IMR-90 (cell line): ENCODE measurements at regions not wholly inside any gene's neighbourhood (a gene's known extent, or its start where the extent isn't known, plus 50 kb on each side); places are given as distances from the start of the nearest gene placed in this dataset.

Source experiments
- ATAC-seq: fragments of 200-7000 bp; cut with Tn5 transposase; 2 replicates; pipeline ENCODE4 v1.9.1; 2020; ENCODE audit warnings: low read depth, mild to moderate bottlenecking, moderate library complexity
- BruUV-seq: library from RNA; stranded (reverse); fragments of 400-500 nt; replicated peaks from 2 replicates; lab custom pipeline; 2021; lab: Mats Ljungman, UMichigan
- CTCF ChIA-PET: fragments of 300-600 bp; formaldehyde crosslinking; extraction: SDS; loops from one replicate; lab custom pipeline; 2021; ENCODE audit warnings: antibody characterized with exemption; lab: Yijun Ruan, JAX
- POLR2A ChIA-PET: fragments of 300-600 bp; sonication (Branson Sonifier 250); formaldehyde crosslinking; loops from one replicate; lab custom pipeline; 2022; ENCODE audit warnings: antibody characterized with exemption; ENCODE audit not compliant: unreplicated experiment; lab: Charles Lee
- DNase-seq: peaks from one replicate; pipeline ENCODE4 v3.0.0; 2013
- H2AFZ ChIP-seq: replicated peaks from 2 replicates; pipeline ENCODE3; 2013; ENCODE audit warnings: low read length, mild to moderate bottlenecking; ENCODE audit not compliant: poor library complexity
- H2AK5ac ChIP-seq: 2 replicates; pipeline ENCODE4 v1.6.1; 2013; ENCODE audit warnings: low read depth, low read length, inconsistent platforms
- H2AK9ac ChIP-seq: replicated peaks from 2 replicates; pipeline ENCODE3; 2013; ENCODE audit warnings: mild to moderate bottlenecking, low read depth, low read length, moderate library complexity; ENCODE audit not compliant: poor library complexity
- H2BK120ac ChIP-seq: 2 replicates; pipeline ENCODE4 v1.6.1; 2013; ENCODE audit warnings: low read depth, low read length, inconsistent platforms
- H2BK15ac ChIP-seq: 3 replicates; pipeline ENCODE4 v1.6.1; 2013; ENCODE audit warnings: low read depth, low read length, inconsistent platforms
- H2BK20ac ChIP-seq: 2 replicates; pipeline ENCODE4 v1.6.1; 2013; ENCODE audit warnings: low read depth, mild to moderate bottlenecking, inconsistent platforms, low read length, moderate library complexity
- H2BK5ac ChIP-seq: 2 replicates; pipeline ENCODE4 v1.6.1; 2013; ENCODE audit warnings: mild to moderate bottlenecking, low read depth, low read length, inconsistent platforms; ENCODE audit not compliant: poor library complexity, severe bottlenecking
- H3K14ac ChIP-seq: replicated peaks from 2 replicates; pipeline ENCODE4 v1.6.1; 2013; ENCODE audit warnings: low read depth, low read length, inconsistent platforms
- H3K18ac ChIP-seq: 2 replicates; pipeline ENCODE4 v1.6.1; 2013; ENCODE audit warnings: low read depth, low read length, control low read depth
- H3K23ac ChIP-seq: 2 replicates; pipeline ENCODE4 v1.6.1; 2013; ENCODE audit warnings: low read depth, low read length, inconsistent platforms
- H3K27ac ChIP-seq: 2 replicates; pipeline ENCODE4 v1.5.1; 2013; ENCODE audit warnings: mild to moderate bottlenecking, control low read depth, low read length; ENCODE audit not compliant: insufficient read depth
- H3K27me3 ChIP-seq: 2 replicates; pipeline ENCODE4 v1.6.1; 2013; ENCODE audit warnings: low read length; ENCODE audit not compliant: control insufficient read depth, insufficient read depth
- H3K36me3 ChIP-seq: 2 replicates; pipeline ENCODE4 v1.6.1; 2013; ENCODE audit warnings: low read length, mixed read lengths; ENCODE audit not compliant: control insufficient read depth, insufficient read depth
- H3K4ac ChIP-seq: 2 replicates; pipeline ENCODE4 v1.6.1; 2013; ENCODE audit warnings: low read depth, low read length, inconsistent platforms
- H3K4me1 ChIP-seq: 2 replicates; pipeline ENCODE4 v1.6.1; 2013; ENCODE audit warnings: low read length, mixed read lengths; ENCODE audit not compliant: control insufficient read depth, insufficient read depth
- H3K4me2 ChIP-seq: 2 replicates; pipeline ENCODE4 v1.6.1; 2013; ENCODE audit warnings: low read depth, mild to moderate bottlenecking, control low read depth, low read length, moderate library complexity
- H3K4me3 ChIP-seq: 2 replicates; pipeline ENCODE4 v1.5.1; 2013; ENCODE audit warnings: low read depth, mild to moderate bottlenecking, control low read depth, low read length, moderate library complexity; ENCODE audit not compliant: insufficient read depth
- H3K56ac ChIP-seq: 2 replicates; pipeline ENCODE4 v1.6.1; 2013; ENCODE audit warnings: low read length, inconsistent platforms; ENCODE audit not compliant: insufficient read depth; ENCODE audit errors: extremely low read depth
- H3K79me1 ChIP-seq, 2 experiments: 2 replicates each; pipeline ENCODE4 v1.6.1; 2013; ENCODE audit warnings: low read length in 2 of 2, inconsistent platforms in 1 of 2, low read depth in 1 of 2
- H3K9ac ChIP-seq: 2 replicates; pipeline ENCODE4 v1.6.1; 2013; ENCODE audit warnings: low read depth, low read length, control low read depth
- H3K9me1 ChIP-seq: 2 replicates; pipeline ENCODE4 v1.6.1; 2013; ENCODE audit warnings: low read length, inconsistent platforms; ENCODE audit not compliant: insufficient read depth
- H3K9me3 ChIP-seq: 2 replicates; pipeline ENCODE4 v1.6.1; 2013; ENCODE audit warnings: low read length; ENCODE audit not compliant: control insufficient read depth, insufficient read depth
- H4K20me1 ChIP-seq: 2 replicates; pipeline ENCODE4 v1.6.1; 2013; ENCODE audit warnings: low read length, inconsistent platforms; ENCODE audit not compliant: insufficient read depth
- H4K5ac ChIP-seq: 2 replicates; pipeline ENCODE4 v1.6.1; 2013; ENCODE audit warnings: mild to moderate bottlenecking, low read depth, low read length, control low read depth
- H4K8ac ChIP-seq, 2 experiments: 2 replicates each; pipeline ENCODE4 v1.6.1; 2013; ENCODE audit warnings: low read depth in 2 of 2, low read length in 2 of 2, control low read depth in 1 of 2, inconsistent platforms in 1 of 2
- H4K91ac ChIP-seq: 2 replicates; pipeline ENCODE4 v1.6.1; 2013; ENCODE audit warnings: low read depth, low read length, inconsistent platforms; ENCODE audit not compliant: insufficient read depth
- BHLHE40 ChIP-seq: fragments of 150-350 bp; IDR thresholded peaks from 2 replicates; pipeline ENCODE4 v1.6.1; 2016; ENCODE audit warnings: mild to moderate bottlenecking, low read depth, low read length
- CEBPB ChIP-seq: IDR thresholded peaks from 2 replicates; pipeline ENCODE4 v1.6.1; 2012; ENCODE audit warnings: low read depth, low read length, improper control_type of control experiment
- MAFK ChIP-seq: IDR thresholded peaks from 2 replicates; pipeline ENCODE4 v1.6.1; 2012; ENCODE audit warnings: low read depth, low read length, improper control_type of control experiment
- MAZ ChIP-seq: IDR thresholded peaks from 2 replicates; pipeline ENCODE4 v1.6.1; 2012; ENCODE audit warnings: low read depth, mild to moderate bottlenecking, low read length, improper control_type of control experiment, moderate library complexity, borderline replicate concordance
- NFE2L2 ChIP-seq: fragments of 150-350 bp; IDR thresholded peaks from 2 replicates; pipeline ENCODE4 v1.6.1; 2016; ENCODE audit warnings: low read depth, mild to moderate bottlenecking, low read length
- POLR2A ChIP-seq: IDR thresholded peaks from 2 replicates; pipeline ENCODE4 v1.6.1; 2012; ENCODE audit warnings: mild to moderate bottlenecking, low read depth, low read length
- RCOR1 ChIP-seq: IDR thresholded peaks from 2 replicates; pipeline ENCODE4 v1.6.1; 2012; ENCODE audit warnings: mild to moderate bottlenecking, low read length, improper control_type of control experiment; ENCODE audit not compliant: insufficient replicate concordance
- SMC3 ChIP-seq: fragments of 150-350 bp; IDR thresholded peaks from 2 replicates; pipeline ENCODE4 v1.6.1; 2016; ENCODE audit warnings: low read depth, mild to moderate bottlenecking, antibody characterized with exemption, low read length, moderate library complexity
- WGBS, 2 experiments: methylation state at CpG; one replicate each; pipeline versions ENCODE4 v1.1.5 to v1.1.7; 2013; ENCODE audit warnings: missing lambda C conversion rate in 2 of 2; ENCODE audit not compliant: insufficient read length in 1 of 2; ENCODE audit errors: extremely low coverage in 2 of 2; 5-methylcytosine and 5-hydroxymethylcytosine counted together
- dilution Hi-C: fragments of 300-500 bp; cut with HindIII; formaldehyde crosslinking; loops from one replicate; pipeline ENCODE4 v1.14.3; 2018; ENCODE audit warnings: low sequenced_read_pairs; ENCODE audit not compliant: unreplicated experiment
- in situ Hi-C: fragments of 300-500 bp; cut with MboI; formaldehyde crosslinking; loops from 3 replicates; pipeline ENCODE4 v1.14.3; 2019; ENCODE audit warnings: low sequenced_read_pairs, inconsistent platforms, mixed read lengths
- intact Hi-C: fragments of 100-400 bp; cut with micrococcal nuclease; formaldehyde crosslinking; loops from 2 replicates; pipeline ENCODE4 v1.10.0; 2022
- TF ChIP-seq, protein P1 (sequence below): fragments of 150-350 bp; IDR thresholded peaks from 2 replicates; pipeline ENCODE4 v1.6.1; 2016; ENCODE audit warnings: low read depth, mild to moderate bottlenecking, low read length, moderate library complexity, borderline replicate concordance
- TF ChIP-seq, protein P2 (sequence below): fragments of 150-350 bp; IDR thresholded peaks from 2 replicates; pipeline ENCODE4 v1.6.1; 2017; ENCODE audit warnings: mild to moderate bottlenecking, antibody characterized with exemption, low read length, low read depth

DNA sequence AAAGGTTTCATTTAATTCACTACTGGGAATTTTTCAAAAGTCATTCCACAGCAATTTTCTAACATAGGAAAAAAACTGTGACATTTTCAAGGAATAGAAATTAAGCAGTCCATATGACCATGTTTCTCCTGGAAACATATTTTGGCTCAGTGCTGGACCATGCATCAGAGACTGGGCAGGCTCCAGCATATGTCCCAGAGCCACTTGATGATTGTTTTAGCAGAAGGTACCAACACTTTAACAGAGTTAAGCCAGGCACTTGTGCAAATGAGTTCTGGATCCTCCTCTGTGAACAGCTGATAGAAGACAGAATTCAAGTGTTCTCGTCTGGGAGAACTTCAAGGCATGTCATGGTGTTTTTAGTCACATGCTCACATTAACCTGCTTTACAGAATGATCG, 516.3 kb downstream of the COL12A1 start:
- Histone ChIP-seq H2BK20ac (no peak overlapping the region), H2BK15ac (no peak overlapping the region), H4K91ac (no peak overlapping the region), H3K9me3 (no peaks in the 10 kb centered on the region), H3K14ac (no peak overlapping the region), H3K9me1 (no peaks in the 10 kb centered on the region), H3K27ac (no peak overlapping the region), H4K8ac (no peak overlapping the region), H2AFZ (no peak overlapping the region), H2BK120ac (no peak overlapping the region), H2AK5ac (no peak overlapping the region), H3K4me1 (no peaks in the 10 kb centered on the region), H4K20me1 (no peaks in the 10 kb centered on the region), H3K4ac (no peak overlapping the region), H4K5ac (no peak overlapping the region), H3K27me3 (no peaks in the 10 kb centered on the region), H2AK9ac (no peak overlapping the region), H3K36me3 (no peaks in the 10 kb centered on the region), H3K4me2 (no peak overlapping the region), H3K9ac (no peak overlapping the region), H3K56ac (no peak overlapping the region), H3K18ac (no peak overlapping the region), H2BK5ac (no peak overlapping the region), H3K4me3 (no peak overlapping the region), H3K23ac (no peak overlapping the region), H3K79me1 (no peaks in the 10 kb centered on the region)
- dilution Hi-C loops = no loop called here
- intact Hi-C loops = no loop called here
- ATAC-seq = no peak
- WGBS, 2 experiments = no CpG with 5 or more reads among the region's 2 CpGs
- no peak for DNase-seq
- in situ Hi-C loops = no loop called here
- ChIA-PET POLR2A (no interaction called here), CTCF (no interaction called here)
- BruUV-seq = no TSS peak
- no peak for TF ChIP-seq CEBPB
- TF ChIP-seq RCOR1 = no peak
- TF ChIP-seq, protein P1, sequence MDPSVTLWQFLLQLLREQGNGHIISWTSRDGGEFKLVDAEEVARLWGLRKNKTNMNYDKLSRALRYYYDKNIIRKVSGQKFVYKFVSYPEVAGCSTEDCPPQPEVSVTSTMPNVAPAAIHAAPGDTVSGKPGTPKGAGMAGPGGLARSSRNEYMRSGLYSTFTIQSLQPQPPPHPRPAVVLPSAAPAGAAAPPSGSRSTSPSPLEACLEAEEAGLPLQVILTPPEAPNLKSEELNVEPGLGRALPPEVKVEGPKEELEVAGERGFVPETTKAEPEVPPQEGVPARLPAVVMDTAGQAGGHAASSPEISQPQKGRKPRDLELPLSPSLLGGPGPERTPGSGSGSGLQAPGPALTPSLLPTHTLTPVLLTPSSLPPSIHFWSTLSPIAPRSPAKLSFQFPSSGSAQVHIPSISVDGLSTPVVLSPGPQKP = no peak
- TF ChIP-seq POLR2A = no peak
- TF ChIP-seq, protein P2, sequence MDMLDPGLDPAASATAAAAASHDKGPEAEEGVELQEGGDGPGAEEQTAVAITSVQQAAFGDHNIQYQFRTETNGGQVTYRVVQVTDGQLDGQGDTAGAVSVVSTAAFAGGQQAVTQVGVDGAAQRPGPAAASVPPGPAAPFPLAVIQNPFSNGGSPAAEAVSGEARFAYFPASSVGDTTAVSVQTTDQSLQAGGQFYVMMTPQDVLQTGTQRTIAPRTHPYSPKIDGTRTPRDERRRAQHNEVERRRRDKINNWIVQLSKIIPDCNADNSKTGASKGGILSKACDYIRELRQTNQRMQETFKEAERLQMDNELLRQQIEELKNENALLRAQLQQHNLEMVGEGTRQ = no peak
- no peak for TF ChIP-seq MAFK
- TF ChIP-seq SMC3 = no peak
- no peak for TF ChIP-seq NFE2L2
- no peak for TF ChIP-seq BHLHE40
- TF ChIP-seq MAZ = no peak
